ENCODE measurements at regions not wholly inside any gene's neighbourhood (a gene's known extent, or its start where the extent isn't known, plus 50 kb on each side); places are given as distances from the start of the nearest gene placed in this dataset.
"Not testable (repeated sequence)": the region's sequence is repeated elsewhere in the genome, so short reads cannot be mapped to it uniquely, and the experiment has no call there.

DNA sequence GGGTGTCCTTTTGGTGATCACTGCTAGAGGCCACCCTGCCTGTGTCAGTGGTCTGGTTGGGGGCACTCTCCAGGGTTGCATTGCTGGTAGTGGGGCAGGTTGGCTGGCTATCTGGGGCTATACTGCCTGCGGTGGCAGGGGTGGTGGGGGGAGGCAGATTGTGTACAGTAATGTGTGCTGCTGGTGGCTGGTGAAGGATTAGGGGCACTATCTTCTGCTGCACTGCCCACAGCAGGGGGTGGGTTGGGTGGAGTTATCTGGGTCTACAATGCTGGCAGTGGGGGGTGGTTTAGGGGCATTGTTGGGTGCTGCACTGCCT lies 204.0 kb upstream of the WSB1 start:
- Mint-ChIP-seq H3K4me3 (no peak overlapping the region), H3K4me1 (ENCODE audit: low read depth) (no peaks in the 10 kb centered on the region), H3K27me3 (ENCODE audit: insufficient read depth) (peaks cover 3% of the 10 kb centered on the region), H3K27ac (no peak overlapping the region), H3K9me3 (peaks cover 4% of the 10 kb centered on the region), H3K36me3 (ENCODE audit: low read depth) (no peaks in the 10 kb centered on the region)
- intact Hi-C loops (cut with micrococcal nuclease) = no loop called here
- DNase-seq (ENCODE audit: low spot score) = no peak

DNA sequence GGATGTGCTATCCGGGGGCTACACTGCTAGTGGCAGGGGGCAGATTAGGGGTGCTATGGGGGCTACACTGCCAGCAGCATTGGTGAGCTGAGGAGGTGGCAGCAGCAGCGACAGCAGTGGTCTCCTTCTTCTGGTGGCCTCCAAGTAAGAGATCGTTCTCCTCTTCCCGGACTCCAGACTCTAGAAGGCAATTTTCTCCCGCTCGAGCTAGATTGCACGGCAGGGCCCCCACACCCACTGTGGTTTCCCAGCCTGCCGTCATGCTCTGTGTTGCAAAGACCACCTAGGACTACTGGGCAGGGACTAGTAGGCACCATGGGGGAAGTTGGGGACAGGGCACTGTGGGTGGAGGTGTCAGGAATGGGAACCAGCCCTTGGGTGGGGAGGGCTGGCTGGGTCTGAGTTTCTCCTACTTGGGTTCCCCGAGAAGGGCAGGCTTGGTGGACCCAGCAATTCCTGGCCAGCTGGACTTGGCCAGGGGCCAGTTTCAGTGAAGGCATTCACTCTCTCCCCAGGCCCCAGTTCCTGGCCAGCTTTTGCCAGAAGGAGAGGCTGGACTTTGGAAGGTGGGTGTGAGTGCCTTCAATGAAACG lies 203.4 kb upstream of the WSB1 start:
- H3K4me3 Mint-ChIP-seq; H3K27me3 Mint-ChIP-seq (ENCODE audit: insufficient read depth); H3K9me3 Mint-ChIP-seq; H3K27ac Mint-ChIP-seq; H3K4me1 Mint-ChIP-seq (ENCODE audit: low read depth); DNase-seq (ENCODE audit: low spot score); intact Hi-C loops (cut with micrococcal nuclease); H3K36me3 Mint-ChIP-seq (ENCODE audit: low read depth): not testable (repeated sequence)

DNA sequence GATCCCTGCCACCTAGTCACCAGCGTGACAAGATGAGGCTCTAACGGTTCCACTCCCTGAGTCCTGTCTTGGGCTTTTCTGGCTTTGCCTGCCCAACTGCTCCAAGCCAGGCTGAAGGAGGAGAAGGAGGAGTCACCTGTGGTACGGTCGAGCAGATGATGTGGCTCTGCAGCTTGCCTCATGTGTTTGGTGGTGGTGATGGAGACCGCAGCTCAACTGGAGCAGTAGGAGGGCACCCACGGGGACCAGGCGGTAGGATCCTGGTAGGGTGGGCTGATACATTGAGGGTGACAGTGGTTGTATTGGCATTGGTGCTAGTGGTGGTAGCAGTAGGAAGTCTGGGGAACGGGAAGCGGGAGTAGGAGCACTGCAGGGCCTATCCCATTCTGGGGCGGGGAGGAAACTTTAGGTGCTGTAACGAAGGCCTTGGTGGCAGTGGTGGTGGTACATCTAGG lies 202.8 kb upstream of the WSB1 start:
- Mint-ChIP-seq H3K4me1 (ENCODE audit: low read depth) (no peaks in the 10 kb centered on the region), H3K27me3 (ENCODE audit: insufficient read depth) (peaks cover 5% of the 10 kb centered on the region), H3K9me3 (peaks cover 4% of the 10 kb centered on the region), H3K36me3 (ENCODE audit: low read depth) (no peaks in the 10 kb centered on the region), H3K27ac (no peak overlapping the region), H3K4me3 (no peak overlapping the region)
- no peak for DNase-seq (ENCODE audit: low spot score)
- intact Hi-C loops (cut with micrococcal nuclease) = no loop called here

DNA sequence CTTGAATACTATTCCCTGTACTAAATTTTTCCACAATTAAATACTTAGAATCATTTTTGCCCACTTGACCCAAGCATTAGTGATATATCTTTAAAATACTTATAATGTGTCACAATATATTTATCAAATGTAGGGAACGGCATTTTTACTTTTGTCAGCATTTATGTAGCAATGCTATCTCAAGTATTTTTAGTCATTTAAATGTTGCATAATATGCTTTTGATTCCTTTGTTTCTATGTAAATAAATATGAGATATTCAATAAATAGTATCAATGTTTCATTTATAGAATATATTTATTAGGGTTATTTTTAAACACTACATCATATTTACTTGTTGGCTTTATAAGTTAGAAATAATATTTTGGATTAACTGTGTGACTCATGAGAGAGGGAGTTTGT lies 199.7 kb upstream of the WSB1 start:
- H3K4me1 Mint-ChIP-seq (ENCODE audit: low read depth); H3K36me3 Mint-ChIP-seq (ENCODE audit: low read depth); H3K9me3 Mint-ChIP-seq; H3K27ac Mint-ChIP-seq; intact Hi-C loops (cut with micrococcal nuclease); H3K27me3 Mint-ChIP-seq (ENCODE audit: insufficient read depth); DNase-seq (ENCODE audit: low spot score); H3K4me3 Mint-ChIP-seq: not testable (repeated sequence)

DNA sequence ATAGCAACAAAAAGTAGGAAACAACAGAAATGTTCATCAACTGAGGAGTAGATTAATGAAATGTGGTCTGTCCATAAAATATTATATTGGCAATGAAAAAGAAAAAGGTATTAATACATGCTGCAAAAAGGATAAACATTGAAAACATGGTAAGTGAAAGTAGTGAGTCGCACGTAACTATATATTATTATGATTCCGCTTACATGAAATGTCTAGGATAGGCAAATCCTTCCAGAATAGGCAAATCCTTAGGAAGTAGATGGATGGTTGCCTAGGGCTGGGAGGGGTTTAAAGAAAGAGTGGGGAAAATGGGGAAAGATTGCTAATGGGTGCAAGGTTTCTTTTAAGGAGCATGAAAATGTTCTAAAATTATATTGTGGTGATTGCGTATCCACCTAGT lies 198.1 kb upstream of the WSB1 start:
- H3K9me3 Mint-ChIP-seq; H3K36me3 Mint-ChIP-seq (ENCODE audit: low read depth); DNase-seq (ENCODE audit: low spot score); intact Hi-C loops (cut with micrococcal nuclease); H3K4me3 Mint-ChIP-seq; H3K4me1 Mint-ChIP-seq (ENCODE audit: low read depth); H3K27ac Mint-ChIP-seq; H3K27me3 Mint-ChIP-seq (ENCODE audit: insufficient read depth): not testable (repeated sequence)

DNA sequence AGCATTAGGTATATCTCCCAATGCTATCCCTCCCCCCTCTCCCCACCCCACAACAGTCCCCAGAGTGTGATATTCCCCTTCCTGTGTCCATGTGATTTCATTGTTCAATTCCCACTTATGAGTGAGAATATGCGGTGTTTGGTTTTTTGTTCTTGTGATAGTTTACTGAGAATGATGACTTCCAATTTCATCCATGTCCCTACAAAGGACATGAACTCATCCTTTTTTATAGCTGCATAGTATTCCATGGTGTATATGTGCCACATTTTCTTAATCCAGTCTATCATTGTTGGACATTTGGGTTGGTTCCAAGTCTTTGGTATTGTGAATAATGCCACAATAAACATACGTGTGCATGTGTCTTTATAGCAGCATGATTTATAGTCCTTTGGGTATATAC lies 194.6 kb upstream of the WSB1 start:
- H3K27ac Mint-ChIP-seq; H3K27me3 Mint-ChIP-seq (ENCODE audit: insufficient read depth); H3K36me3 Mint-ChIP-seq (ENCODE audit: low read depth); H3K4me1 Mint-ChIP-seq (ENCODE audit: low read depth); DNase-seq (ENCODE audit: low spot score); intact Hi-C loops (cut with micrococcal nuclease); H3K4me3 Mint-ChIP-seq; H3K9me3 Mint-ChIP-seq: not testable (repeated sequence)

DNA sequence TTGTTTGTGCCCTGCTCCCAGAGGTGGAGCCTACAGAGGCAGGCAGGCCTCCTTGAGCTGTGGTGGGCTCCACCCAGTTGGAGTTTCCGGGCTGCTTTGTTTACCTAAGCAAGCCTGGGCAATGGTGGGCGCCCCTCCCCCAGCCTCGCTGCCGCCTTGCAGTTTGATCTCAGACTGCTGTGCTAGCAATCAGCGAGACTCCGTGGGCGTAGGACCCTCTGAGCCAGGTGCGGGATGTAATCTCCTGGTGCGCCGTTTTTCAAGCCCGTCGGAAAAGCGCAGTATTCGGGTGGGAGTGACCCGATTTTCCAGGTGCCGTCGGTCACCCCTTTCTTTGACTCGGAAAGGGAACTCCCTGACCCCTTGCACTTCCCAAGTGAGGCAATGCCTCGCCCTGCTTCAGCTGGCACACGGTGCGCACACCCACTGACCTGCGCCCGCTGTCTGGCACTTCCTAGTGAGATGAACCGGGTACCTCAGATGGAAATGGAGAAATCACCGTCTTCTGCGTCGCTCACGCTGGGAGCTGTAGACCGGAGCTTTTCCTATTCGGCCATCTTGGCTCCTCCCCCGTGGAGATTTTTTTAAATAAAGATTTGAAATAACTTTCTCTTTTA lies 189.2 kb upstream of the WSB1 start:
- intact Hi-C loops (cut with micrococcal nuclease); H3K4me1 Mint-ChIP-seq (ENCODE audit: low read depth); H3K27ac Mint-ChIP-seq; H3K4me3 Mint-ChIP-seq; H3K36me3 Mint-ChIP-seq (ENCODE audit: low read depth); DNase-seq (ENCODE audit: low spot score); H3K9me3 Mint-ChIP-seq; H3K27me3 Mint-ChIP-seq (ENCODE audit: insufficient read depth): not testable (repeated sequence)

DNA sequence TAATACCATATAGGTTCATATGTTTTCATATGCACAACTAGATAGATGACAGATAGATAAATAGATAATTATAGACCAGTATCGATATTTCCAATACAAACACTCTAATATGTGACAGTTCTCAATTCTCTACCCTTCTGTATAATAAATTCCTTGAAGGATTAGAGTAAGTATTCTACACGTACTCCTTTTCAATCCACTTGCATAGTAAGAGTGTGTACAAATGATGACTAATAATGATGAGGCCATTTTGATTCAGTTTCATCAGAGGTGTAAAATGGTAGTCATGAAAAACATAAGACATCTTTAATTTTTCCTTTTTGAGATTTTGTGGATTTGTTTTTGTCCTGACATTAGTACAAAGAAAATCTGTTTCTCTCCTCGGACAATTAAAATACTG lies 188.3 kb upstream of the WSB1 start:
- Mint-ChIP-seq H3K36me3 (ENCODE audit: low read depth) (no peaks in the 10 kb centered on the region), H3K4me3 (no peak overlapping the region), H3K4me1 (ENCODE audit: low read depth) (no peaks in the 10 kb centered on the region), H3K27ac (no peak overlapping the region), H3K27me3 (ENCODE audit: insufficient read depth) (peaks cover 2% of the 10 kb centered on the region), H3K9me3 (no peaks in the 10 kb centered on the region)
- intact Hi-C loops (cut with micrococcal nuclease) = no loop called here
- DNase-seq (ENCODE audit: low spot score) = no peak

DNA sequence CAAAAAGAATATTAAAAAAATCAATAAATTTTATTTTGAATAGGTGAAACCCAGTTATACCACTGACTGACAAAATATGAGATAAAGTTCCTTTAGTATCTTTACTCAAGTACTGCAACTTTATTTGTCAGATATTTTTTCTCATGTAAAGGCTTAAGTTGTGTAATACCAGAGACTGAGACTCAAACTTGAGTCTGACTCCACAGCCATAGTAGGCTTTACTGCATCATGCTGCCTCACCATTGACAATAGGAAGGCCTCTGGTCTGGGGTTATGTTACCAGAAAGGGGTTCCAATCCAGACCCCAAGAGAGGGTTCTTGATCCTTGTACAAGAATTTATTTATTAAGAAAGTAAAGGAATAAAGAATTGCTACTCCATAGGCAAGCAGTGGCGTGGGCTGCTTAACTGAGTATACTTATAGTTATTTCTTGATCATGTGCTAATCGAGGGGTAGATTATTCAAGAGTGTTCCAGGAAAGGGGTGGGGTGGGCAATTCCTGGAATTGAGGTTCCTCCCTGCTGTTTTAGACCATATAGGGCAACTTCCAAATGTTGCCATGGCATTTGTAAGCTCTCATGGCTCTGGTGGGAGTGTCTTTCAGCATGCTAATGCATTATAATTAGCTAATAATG lies 187.4 kb upstream of the WSB1 start:
- intact Hi-C loops (cut with micrococcal nuclease) = no loop called here
- Mint-ChIP-seq H3K4me1 (ENCODE audit: low read depth) (no peaks in the 10 kb centered on the region), H3K27me3 (ENCODE audit: insufficient read depth) (peaks cover 2% of the 10 kb centered on the region), H3K9me3 (no peaks in the 10 kb centered on the region), H3K36me3 (ENCODE audit: low read depth) (no peaks in the 10 kb centered on the region), H3K27ac (no peak overlapping the region), H3K4me3 (no peak overlapping the region)
- no peak for DNase-seq (ENCODE audit: low spot score)

DNA sequence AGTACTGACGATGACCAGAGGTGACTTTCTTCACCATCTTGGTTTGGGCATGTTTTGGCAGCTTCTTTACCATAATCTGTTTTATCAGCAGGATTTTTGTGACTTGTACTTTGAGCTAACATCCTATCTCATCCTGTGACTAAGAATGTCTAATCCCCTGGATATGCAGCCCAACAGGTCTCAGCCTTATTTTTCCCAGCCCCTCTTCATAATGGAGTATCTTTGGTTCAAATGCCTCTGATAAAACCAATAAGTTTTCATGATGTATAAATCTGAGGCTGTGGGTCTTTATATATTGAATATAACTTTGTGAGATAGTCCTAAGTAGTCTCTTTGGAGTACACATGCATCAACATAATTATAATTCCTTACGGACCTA lies 186.9 kb upstream of the WSB1 start:
- H3K27ac Mint-ChIP-seq = no peak overlapping the region
- H3K4me3 Mint-ChIP-seq = no peak overlapping the region
- H3K27me3 Mint-ChIP-seq (ENCODE audit: insufficient read depth) = no peaks in the 10 kb centered on the region
- DNase-seq (ENCODE audit: low spot score) = no peak
- H3K4me1 Mint-ChIP-seq (ENCODE audit: low read depth) = no peaks in the 10 kb centered on the region
- intact Hi-C loops (cut with micrococcal nuclease) = no loop called here
- H3K36me3 Mint-ChIP-seq (ENCODE audit: low read depth) = no peaks in the 10 kb centered on the region
- no peaks in the 10 kb centered on the region for H3K9me3 Mint-ChIP-seq

DNA sequence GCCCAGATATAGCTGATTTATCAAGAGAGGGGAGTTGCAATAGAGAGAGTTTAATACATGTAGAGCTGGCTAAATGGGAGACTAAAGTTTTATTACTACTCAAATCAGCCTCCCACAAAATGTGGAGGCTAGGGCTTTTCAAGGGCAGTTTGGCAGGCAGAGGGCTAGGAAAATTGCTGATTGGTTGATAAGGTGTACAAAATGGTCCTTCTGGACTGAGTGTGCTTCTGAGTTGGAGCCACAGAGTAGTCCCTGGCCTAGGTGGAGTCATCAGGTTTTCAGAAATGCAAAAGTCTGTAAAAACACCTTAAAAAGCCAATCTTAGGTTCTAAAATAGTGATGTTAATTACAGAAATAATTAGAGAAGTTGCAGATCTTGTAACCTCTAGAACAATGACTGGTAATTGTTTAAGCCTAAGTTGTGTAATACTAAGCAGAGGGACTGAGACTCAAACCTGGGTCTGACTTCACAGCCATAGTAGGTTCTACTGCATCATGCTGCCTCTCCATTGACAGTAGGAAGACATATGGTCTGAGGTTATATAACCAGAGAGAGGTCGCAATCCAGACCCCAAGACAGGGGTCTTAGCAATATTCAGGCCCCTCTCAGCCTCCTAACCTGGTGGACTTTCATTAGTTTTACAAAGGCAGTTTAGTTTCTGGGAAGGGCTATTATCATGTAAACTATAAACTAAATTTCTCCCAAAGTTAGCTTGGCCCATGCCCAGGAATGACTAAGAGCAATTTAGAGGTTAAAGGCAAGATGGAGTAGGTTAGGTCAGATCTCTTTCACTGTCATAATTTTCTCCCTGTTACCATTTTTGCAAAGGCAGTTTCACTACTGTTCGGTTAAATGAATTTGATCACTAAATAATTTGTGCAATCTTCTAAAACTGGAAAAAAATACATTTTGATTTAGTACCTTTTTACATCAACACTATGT lies 186.3 kb upstream of the WSB1 start:
- H3K4me1 Mint-ChIP-seq (ENCODE audit: low read depth); H3K27me3 Mint-ChIP-seq (ENCODE audit: insufficient read depth); H3K4me3 Mint-ChIP-seq; H3K27ac Mint-ChIP-seq; H3K9me3 Mint-ChIP-seq; H3K36me3 Mint-ChIP-seq (ENCODE audit: low read depth); intact Hi-C loops (cut with micrococcal nuclease); DNase-seq (ENCODE audit: low spot score): not testable (repeated sequence)

DNA sequence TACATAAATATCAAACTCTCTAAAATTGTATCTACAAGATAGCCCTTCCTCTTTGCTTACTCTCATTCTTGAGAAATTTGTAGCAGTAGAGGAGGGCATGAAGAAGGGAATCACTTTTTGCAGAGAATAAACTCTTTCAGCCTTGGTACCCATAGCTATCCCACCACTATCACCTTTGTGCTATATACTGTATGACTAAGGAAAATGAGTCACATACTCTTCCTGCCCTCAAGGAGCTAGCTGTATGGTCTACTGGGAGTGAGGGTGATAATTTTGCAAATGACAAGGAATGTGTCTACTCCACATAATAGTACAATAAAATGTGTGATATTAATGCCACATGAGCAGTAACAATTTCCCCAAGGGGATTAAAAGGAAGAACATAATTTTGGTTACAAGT lies 184.6 kb upstream of the WSB1 start:
- no peaks in the 10 kb centered on the region for H3K9me3 Mint-ChIP-seq
- intact Hi-C loops (cut with micrococcal nuclease) = no loop called here

DNA sequence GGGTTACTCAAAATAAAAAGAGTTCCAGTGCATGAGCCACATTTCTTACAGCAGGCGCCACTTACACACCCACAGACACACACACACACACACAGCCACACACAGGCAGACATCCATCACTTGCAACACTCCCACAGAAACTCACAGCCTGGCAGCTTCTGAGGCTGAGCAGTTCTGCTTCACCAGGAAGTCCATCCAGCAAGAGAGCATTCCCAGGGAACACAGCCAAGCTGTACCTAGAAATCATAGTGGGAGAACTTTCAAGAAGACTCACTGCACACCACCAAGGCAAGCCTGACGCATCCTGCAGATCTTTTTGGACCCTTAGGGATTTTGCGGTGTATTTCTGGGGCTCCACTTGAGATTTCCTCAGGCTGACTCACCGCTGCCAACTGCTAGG lies 140.9 kb upstream of the WSB1 start:
- no peaks in the 10 kb centered on the region for H3K27me3 Mint-ChIP-seq (ENCODE audit: insufficient read depth)
- no peak for DNase-seq (ENCODE audit: low spot score)
- H3K4me3 Mint-ChIP-seq = no peak overlapping the region
- H3K36me3 Mint-ChIP-seq (ENCODE audit: low read depth) = no peaks in the 10 kb centered on the region
- H3K27ac Mint-ChIP-seq = no peak overlapping the region
- intact Hi-C loops (cut with micrococcal nuclease) = no loop called here
- no peaks in the 10 kb centered on the region for H3K4me1 Mint-ChIP-seq (ENCODE audit: low read depth)
- no peaks in the 10 kb centered on the region for H3K9me3 Mint-ChIP-seq

More for the DNA sequence above, 184.6 kb upstream of the WSB1 start:
- Mint-ChIP-seq H3K4me3 (no peak overlapping the region), H3K27me3 (ENCODE audit: insufficient read depth) (no peaks in the 10 kb centered on the region), H3K36me3 (ENCODE audit: low read depth) (no peaks in the 10 kb centered on the region), H3K4me1 (ENCODE audit: low read depth) (no peaks in the 10 kb centered on the region), H3K27ac (no peak overlapping the region)
- no peak for DNase-seq (ENCODE audit: low spot score)

Measured in activated T-helper 1 cell treated with anti-CD3 and anti-CD28 coated beads, Interleukin-12 subunit alpha, Interleukin-12 subunit beta, Interleukin-2, Interleukin-4 antibody, amounts not matched to agents 30 ng/mL and 10 ng/mL and 1 ng/mL, durations not matched to agents 14 hours and 24 hours and 36 hours (primary cell).